HG03439 (cell line): ENCODE measurements at regions not wholly inside any gene's neighbourhood (a gene's known extent, or its start where the extent isn't known, plus 50 kb on each side); places are given as distances from the start of the nearest gene placed in this dataset.
A peak's percentile ranks its signal among the peaks of the same experiment; 100 is the strongest.

Source experiments
- ATAC-seq: cut with Tn5 transposase; IDR thresholded peaks from one replicate; pipeline ENCODE4 v1.9.1; 2021; ENCODE audit warnings: mild to moderate bottlenecking, moderate library complexity; ENCODE audit not compliant: unreplicated experiment

- ATAC-seq: no peak
These were observed 214.6 kb downstream of the PRL start for GRCh38 chr6:22082218-22082617.

- no peak for ATAC-seq
These were observed 213.7 kb downstream of the PRL start for GRCh38 chr6:22083119-22083518.

GRCh38 chr6:22087960-22088706 is 208.7 kb downstream of the PRL start:
- no peak for ATAC-seq

- no peak for ATAC-seq
These were observed 205.3 kb downstream of the PRL start for GRCh38 chr6:22091424-22091948.

GRCh38 chr6:22095836-22096235 is 201.0 kb downstream of the PRL start:
- no peak for ATAC-seq

GRCh38 chr6:22098601-22099031 is 198.2 kb downstream of the PRL start:
- no peak for ATAC-seq

GRCh38 chr6:22099231-22099630 is 197.6 kb downstream of the PRL start:
- ATAC-seq: no peak

- no peak for ATAC-seq
These were observed 196.9 kb downstream of the PRL start for GRCh38 chr6:22099923-22100322.

- no peak for ATAC-seq
These were observed 195.7 kb downstream of the PRL start for GRCh38 chr6:22101163-22101562.

- peak; percentile 74 for ATAC-seq
These were observed 194.2 kb downstream of the PRL start for GRCh38 chr6:22102671-22103070.

- ATAC-seq: no peak
These were observed 190.4 kb downstream of the PRL start for GRCh38 chr6:22106451-22106850.

GRCh38 chr6:22106961-22107360 is 189.9 kb downstream of the PRL start:
- ATAC-seq: no peak

GRCh38 chr6:22108199-22108598 is 188.6 kb downstream of the PRL start:
- no peak for ATAC-seq

- ATAC-seq: no peak
These were observed 186.8 kb downstream of the PRL start for GRCh38 chr6:22110061-22110460.

- no peak for ATAC-seq
These were observed 184.4 kb downstream of the PRL start for GRCh38 chr6:22112461-22112860.

GRCh38 chr6:22113026-22113766 is 183.6 kb downstream of the PRL start:
- ATAC-seq: no peak

GRCh38 chr6:22115559-22115958 is 181.3 kb downstream of the PRL start:
- no peak for ATAC-seq

GRCh38 chr6:22117631-22118030 is 179.2 kb downstream of the PRL start:
- no peak for ATAC-seq

GRCh38 chr6:22119500-22119899 is 177.3 kb downstream of the PRL start:
- no peak for ATAC-seq

GRCh38 chr6:22124756-22125155 is 172.1 kb downstream of the PRL start:
- no peak for ATAC-seq

- ATAC-seq: no peak
These were observed 169.9 kb downstream of the PRL start for GRCh38 chr6:22126910-22127309.

GRCh38 chr6:22129751-22130150 is 167.1 kb downstream of the PRL start:
- ATAC-seq: no peak
